ENCODE measurements at regions not wholly inside any gene's neighbourhood (a gene's known extent, or its start where the extent isn't known, plus 50 kb on each side); places are given as distances from the start of the nearest gene placed in this dataset.

DNA sequence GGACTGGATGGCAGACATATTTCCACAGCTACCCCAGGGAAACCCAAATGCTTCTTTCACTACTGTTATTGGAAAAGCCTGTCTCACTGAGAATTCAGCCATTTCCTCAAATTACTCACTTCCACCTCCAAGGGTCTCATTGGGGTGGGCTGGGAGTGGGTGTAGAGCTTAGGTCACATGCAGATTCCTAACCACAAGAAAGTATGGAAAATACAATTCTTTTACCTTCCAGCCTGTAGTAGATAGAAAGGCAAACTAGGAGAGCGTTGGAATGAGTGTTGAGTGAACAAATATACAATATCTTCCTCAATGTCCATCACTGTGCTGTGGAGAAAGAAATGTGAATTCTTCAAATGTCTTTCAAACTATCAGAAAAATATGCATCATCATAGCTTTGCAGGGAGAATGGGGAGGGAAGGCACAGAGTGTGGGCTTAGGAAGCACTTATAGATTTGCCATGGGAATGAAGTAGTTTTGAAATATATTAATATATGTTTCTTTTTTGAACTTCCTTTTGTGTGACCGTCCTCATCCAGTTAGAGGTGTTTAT is 245.3 kb upstream of the JADE1 start:
- 69 to 89% (median 86%) methylated on average over 1 to 2 of the region's 2 CpGs; no CpG with 5 or more reads in 3 of the 10 experiments for WGBS, 10 experiments
- Histone ChIP-seq H3K4me3 (no peak overlapping the region), H3K27ac (no peak overlapping the region), H3K4me1 (replicated peaks in 1 of 2) (peaks cover 6 to 8% of the 10 kb centered on the region in 2 donors)
- ATAC-seq (replicated peaks in 6 of 8) = no peak
- in situ Hi-C loops (cut with MboI; ENCODE audit: low pct_unique_long_range_greater_than_20kb in 2 of 9, low sequenced_read_pairs in 9 of 9, unreplicated experiment in 9 of 9) = loop anchor here in 1 of 9 experiments (25.0 kb wide), 1 partner anchor 377 kb away; no protein-coding TSS in a partner anchor

DNA sequence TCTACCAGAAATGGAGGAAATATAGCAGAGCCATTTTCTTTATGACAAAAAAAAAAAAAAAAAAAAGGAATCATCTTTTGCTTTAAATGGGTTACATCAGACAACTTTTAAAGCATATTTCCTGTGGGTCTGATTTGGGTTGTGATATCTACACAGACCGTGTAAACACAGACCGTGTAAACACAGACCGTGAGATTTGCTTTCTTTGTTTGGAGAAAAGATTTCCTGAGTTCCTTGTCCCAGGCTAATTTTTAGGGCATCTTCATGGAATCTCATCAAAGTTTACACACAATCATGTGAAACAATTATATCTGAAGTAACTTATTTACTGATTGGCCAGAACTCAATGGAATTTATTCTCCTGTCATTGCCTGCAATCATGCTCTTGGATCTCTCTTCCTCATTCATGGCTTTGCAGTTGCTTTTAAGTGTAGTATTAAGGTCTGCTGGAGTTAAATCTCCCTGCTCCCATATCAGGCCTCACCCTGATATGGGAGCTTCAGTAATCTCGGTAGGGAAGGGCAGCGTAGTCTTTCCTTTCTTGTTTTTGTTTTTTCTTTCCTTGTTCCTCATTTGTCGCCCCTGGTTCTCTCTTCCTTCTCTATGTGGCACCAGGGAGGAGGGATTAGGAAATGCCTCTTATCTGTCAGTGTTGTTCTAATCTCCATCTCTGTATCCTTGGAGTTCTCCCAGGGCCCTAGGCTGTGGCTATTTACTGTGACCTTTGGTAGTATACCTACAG is 248.6 kb upstream of the JADE1 start:
- WGBS, 10 experiments = 67 to 100% (median 86%) methylated on average over 1 to 6 of the region's 6 CpGs
- in situ Hi-C loops (cut with MboI; ENCODE audit: low pct_unique_long_range_greater_than_20kb in 2 of 9, low sequenced_read_pairs in 9 of 9, unreplicated experiment in 9 of 9) = loop anchor here in 1 of 9 experiments (25.0 kb wide), 1 partner anchor 374 kb away; no protein-coding TSS in a partner anchor
- peaks cover 3 to 9% of the 10 kb centered on the region in 2 donors for H3K4me1 ChIP-seq (replicated peaks in 1 of 2)

DNA sequence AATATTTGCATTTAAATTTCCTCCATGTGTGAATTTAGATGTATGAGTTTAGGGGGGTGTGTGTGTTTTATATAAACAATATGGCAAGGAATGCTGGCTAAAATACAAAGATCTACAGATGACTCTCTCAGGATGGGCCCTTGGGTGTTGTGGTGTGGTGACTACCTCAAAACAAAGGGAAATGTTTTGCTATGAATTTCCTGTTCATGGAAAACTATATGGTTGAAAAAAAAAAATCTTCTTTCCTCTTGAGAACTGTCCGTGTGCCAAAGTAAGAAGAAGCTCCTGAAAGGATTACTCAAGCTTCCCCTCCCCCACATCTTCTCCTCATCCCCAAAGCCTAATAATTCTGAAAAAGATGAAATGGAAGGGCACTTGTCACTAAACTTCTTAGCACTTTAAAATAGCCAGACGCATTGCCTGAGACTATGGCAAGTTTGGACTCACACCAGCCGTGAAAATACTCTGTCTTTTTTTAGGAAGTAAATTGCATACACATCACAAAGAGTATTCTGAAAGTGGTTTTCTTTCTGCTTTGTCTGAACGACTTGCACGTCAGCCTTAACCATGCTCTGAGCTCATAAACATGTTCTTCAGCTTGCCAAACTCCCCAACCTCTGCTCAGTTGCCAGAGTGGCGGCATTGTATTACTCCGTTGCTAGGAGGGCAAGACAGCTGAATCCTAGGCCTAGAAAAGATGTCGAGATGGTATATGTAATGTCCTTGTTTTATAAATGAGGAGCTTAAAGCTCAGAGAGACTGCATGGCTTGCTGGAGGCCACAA is 250.4 kb upstream of the JADE1 start:
- Histone ChIP-seq H3K4me1 (replicated peaks in 1 of 2) (peaks cover 6 to 10% of the 10 kb centered on the region in 2 donors), H3K4me3 (no peak overlapping the region), H3K27ac (peak overlapping the region in 1 of 2 donors; percentile 27)
- peak in 6 of 8 experiments; percentile 32 to 93 (median 68) for ATAC-seq (replicated peaks in 6 of 8)
- in situ Hi-C loops (cut with MboI; ENCODE audit: low pct_unique_long_range_greater_than_20kb in 2 of 9, low sequenced_read_pairs in 9 of 9, unreplicated experiment in 9 of 9) = loop anchor here in 1 of 9 experiments (10.0 to 25.0 kb wide), 2 partner anchors 104 to 372 kb away; no protein-coding TSS in a partner anchor
- WGBS, 10 experiments = 0 to 89% (median 74%) methylated on average over 1 to 8 of the region's 8 CpGs; no CpG with 5 or more reads in 1 of the 10 experiments

More for the DNA sequence above, 248.6 kb upstream of the JADE1 start:
- ATAC-seq (replicated peaks in 6 of 8) = no peak
- Histone ChIP-seq H3K27ac (no peak overlapping the region), H3K4me3 (no peak overlapping the region)

DNA sequence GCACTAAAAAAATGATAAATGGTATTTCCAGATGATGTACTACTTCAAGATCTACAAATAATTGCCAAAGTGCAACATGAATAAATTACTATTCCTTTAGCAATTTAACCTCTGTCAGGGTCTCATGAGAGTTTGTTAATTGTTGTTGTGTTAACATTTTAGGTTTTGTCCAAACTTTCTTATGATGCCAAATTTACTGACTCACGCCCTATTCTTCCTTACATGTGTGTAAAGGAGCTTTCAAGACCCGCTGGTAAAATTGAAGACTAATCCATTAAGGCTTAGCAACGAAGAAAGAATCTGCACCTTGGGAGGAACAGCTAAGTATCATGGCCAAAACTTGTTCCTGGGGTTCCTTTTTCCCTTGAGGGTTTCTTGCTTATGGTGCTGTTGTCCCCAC is 252.7 kb upstream of the JADE1 start:
- in situ Hi-C loops (cut with MboI; ENCODE audit: low pct_unique_long_range_greater_than_20kb in 2 of 9, low sequenced_read_pairs in 9 of 9, unreplicated experiment in 9 of 9) = loop anchor here in 1 of 9 experiments (10.0 to 25.0 kb wide), 2 partner anchors 102 to 369 kb away; no protein-coding TSS in a partner anchor
- ATAC-seq (replicated peaks in 6 of 8) = no peak
- no peak overlapping the region for H3K4me3 ChIP-seq
- no peak overlapping the region for H3K27ac ChIP-seq
- H3K4me1 ChIP-seq (replicated peaks in 1 of 2) = peaks cover 24% of the 10 kb centered on the region in 2 donors
- WGBS, 10 experiments = 63 to 100% (median 81%) methylated on average over 1 to 3 of the region's 3 CpGs; no CpG with 5 or more reads in 2 of the 10 experiments

DNA sequence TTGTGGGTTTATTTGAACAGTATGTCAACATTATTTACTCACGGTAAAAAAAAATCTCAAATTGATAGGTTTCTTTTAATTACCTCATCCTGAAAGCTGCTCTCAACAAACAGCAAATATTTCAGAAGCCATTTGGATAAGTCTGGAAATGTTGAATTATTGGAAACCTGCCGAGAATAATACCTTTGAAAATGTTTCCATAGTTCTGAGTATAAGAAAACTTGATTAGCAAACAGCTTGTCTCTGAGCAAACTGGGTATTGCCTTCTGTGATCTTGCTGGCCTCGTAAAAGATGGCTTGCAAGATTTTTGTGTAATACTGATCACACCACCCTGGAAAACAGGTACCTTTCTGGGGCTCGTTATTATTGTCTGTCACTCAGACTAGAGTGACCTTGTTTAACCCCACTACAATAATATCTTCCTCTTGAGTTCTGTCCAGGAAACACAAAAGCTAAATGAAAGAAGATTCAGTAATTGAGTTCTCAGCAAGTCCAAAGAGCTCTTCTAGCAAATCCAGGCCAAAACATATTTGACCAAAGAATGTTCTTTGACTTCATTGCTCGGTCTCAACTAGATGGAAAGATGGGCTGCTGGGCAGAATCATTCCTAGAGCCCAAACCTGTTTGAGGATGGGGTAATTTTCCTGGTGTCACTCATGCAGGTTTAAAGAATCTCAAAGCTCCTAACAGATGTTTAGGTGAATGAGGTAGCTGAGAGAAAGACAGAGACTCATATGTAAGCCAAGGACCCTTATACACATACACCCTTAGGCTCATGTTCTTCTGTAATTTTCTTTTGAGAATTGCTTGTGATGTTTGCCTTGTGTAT is 255.6 kb upstream of the JADE1 start:
- in situ Hi-C loops (cut with MboI; ENCODE audit: low pct_unique_long_range_greater_than_20kb in 2 of 9, low sequenced_read_pairs in 9 of 9, unreplicated experiment in 9 of 9) = loop anchor here in 1 of 9 experiments (10.0 to 25.0 kb wide), 2 partner anchors 99 to 367 kb away; no protein-coding TSS in a partner anchor
- peak overlapping the region in 2 of 5 donors; percentile 27 for H3K4me3 ChIP-seq
- WGBS, 10 experiments = 24 to 93% (median 68%) methylated on average over 2 to 5 of the region's 5 CpGs

DNA sequence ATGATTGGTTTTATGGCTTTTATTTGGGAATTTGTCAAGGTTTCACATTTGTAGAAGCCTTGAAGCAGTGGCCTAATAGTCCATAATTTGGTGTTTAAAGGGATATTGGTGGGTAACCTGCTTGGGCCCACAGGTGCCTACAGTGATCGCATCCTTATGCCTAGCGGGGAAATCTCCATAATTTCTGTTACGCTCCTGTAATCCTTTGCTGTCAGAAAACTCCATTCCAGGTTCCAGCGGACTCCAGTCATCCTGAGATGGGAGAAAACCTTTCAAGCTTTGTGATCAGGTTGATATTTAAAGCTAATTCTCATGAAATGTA is 257.0 kb upstream of the JADE1 start:
- peak in 4 of 8 experiments; percentile 1 to 20 (median 14) for ATAC-seq (replicated peaks in 6 of 8)
- Histone ChIP-seq H3K4me1 (replicated peaks in 1 of 2) (peaks cover 15 to 22% of the 10 kb centered on the region in 2 donors), H3K4me3 (peak overlapping the region in 1 of 5 donors; percentile 27), H3K27ac (peak overlapping the region in 1 of 2 donors; percentile 71)
- 70 to 100% (median 98%) methylated on average over 1 to 4 of the region's 4 CpGs; no CpG with 5 or more reads in 2 of the 10 experiments for WGBS, 10 experiments
- in situ Hi-C loops (cut with MboI; ENCODE audit: low pct_unique_long_range_greater_than_20kb in 2 of 9, low sequenced_read_pairs in 9 of 9, unreplicated experiment in 9 of 9) = loop anchor here in 1 of 9 experiments (10.0 to 25.0 kb wide), 2 partner anchors 98 to 365 kb away; no protein-coding TSS in a partner anchor

More for the DNA sequence above, 255.6 kb upstream of the JADE1 start:
- peak in 4 of 8 experiments; percentile 3 to 17 (median 6) for ATAC-seq (replicated peaks in 6 of 8)
- H3K4me1 ChIP-seq (replicated peaks in 1 of 2) = peaks cover 16 to 22% of the 10 kb centered on the region in 2 donors
- peak overlapping the region in 1 of 2 donors; percentile 71 for H3K27ac ChIP-seq

DNA sequence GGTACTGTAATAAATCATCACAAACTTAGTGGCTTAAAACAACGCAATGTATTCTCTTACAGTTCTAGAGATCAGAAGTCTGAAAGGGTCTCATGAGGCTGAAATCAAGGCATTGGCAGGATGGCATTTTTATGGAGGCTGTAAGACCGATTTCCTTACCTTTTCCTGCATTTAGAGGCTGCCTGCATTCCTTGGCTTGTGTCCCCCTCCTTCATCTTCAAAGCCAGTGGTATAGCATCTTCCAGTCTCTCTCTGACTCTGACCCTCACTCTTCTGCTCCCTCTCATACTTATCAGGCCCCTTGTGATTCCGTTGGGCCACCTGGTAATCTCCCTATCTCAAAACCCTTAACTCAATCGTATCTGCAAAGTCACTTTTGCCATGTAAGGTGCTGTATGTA is 258.2 kb upstream of the JADE1 start:
- Histone ChIP-seq H3K4me3 (no peak overlapping the region), H3K4me1 (replicated peaks in 1 of 2) (peaks cover 15 to 22% of the 10 kb centered on the region in 2 donors), H3K27ac (no peak overlapping the region)
- WGBS, 10 experiments = 81 to 100% (median 89%) methylated on average over 1 to 4 of the region's 4 CpGs; no CpG with 5 or more reads in 1 of the 10 experiments
- no peak for ATAC-seq (replicated peaks in 6 of 8)
- in situ Hi-C loops (cut with MboI; ENCODE audit: low pct_unique_long_range_greater_than_20kb in 2 of 9, low sequenced_read_pairs in 9 of 9, unreplicated experiment in 9 of 9) = loop anchor here in 1 of 9 experiments (10.0 to 25.0 kb wide), 2 partner anchors 96 to 364 kb away; no protein-coding TSS in a partner anchor

DNA sequence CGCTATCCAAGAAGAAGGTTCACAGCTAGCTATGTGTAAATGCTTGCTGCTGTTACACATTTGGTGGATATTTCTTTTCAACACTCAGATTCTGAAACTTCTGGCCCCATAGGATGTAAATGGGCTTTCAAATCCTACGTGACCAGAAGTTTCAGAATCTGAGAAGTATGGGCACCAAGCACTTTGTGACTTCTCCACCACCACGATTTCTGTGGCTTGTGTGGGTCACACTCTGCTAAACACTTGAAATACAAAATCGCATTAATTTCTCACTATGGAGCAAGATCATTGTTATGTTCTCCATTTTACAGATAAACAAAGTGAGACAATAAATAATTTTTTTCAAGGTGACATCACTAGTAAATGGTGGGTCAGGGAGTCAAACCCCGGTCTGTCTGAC is 259.4 kb upstream of the JADE1 start:
- WGBS, 10 experiments = 82 to 100% (median 94%) methylated on average over 2 to 5 of the region's 5 CpGs; no CpG with 5 or more reads in 1 of the 10 experiments
- Histone ChIP-seq H3K4me1 (replicated peaks in 1 of 2) (peaks cover 15 to 22% of the 10 kb centered on the region in 2 donors), H3K27ac (no peak overlapping the region), H3K4me3 (no peak overlapping the region)
- ATAC-seq (replicated peaks in 6 of 8) = no peak
- in situ Hi-C loops (cut with MboI; ENCODE audit: low pct_unique_long_range_greater_than_20kb in 2 of 9, low sequenced_read_pairs in 9 of 9, unreplicated experiment in 9 of 9) = loop anchor here in 1 of 9 experiments (10.0 to 25.0 kb wide), 2 partner anchors 95 to 363 kb away; no protein-coding TSS in a partner anchor

DNA sequence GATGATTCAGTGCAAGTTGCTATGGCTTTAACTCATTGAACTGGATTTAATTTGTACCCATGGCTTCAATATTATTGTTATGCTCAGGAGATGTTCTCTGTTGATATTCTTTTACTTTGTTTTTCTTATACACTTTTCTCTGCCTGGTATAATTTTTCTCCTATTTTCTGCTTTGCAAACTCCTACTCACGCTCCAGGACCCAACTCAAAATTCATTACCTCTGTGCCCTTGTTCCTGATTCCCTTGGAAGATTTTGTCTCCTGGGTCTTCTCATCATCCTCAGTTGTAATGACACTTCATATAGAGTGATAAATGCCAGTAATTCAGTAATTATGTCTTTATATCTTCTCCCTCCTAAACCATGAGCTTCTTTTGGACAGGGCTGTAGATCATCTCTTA is 259.9 kb upstream of the JADE1 start:
- 88 to 100% (median 97%) methylated on average over 1 of the region's 1 CpG; no CpG with 5 or more reads in 2 of the 10 experiments for WGBS, 10 experiments
- H3K4me3 ChIP-seq = no peak overlapping the region
- peaks cover 15 to 22% of the 10 kb centered on the region in 2 donors for H3K4me1 ChIP-seq (replicated peaks in 1 of 2)
- ATAC-seq (replicated peaks in 6 of 8) = no peak
- H3K27ac ChIP-seq = no peak overlapping the region
- in situ Hi-C loops (cut with MboI; ENCODE audit: low pct_unique_long_range_greater_than_20kb in 2 of 9, low sequenced_read_pairs in 9 of 9, unreplicated experiment in 9 of 9) = loop anchor here in 1 of 9 experiments (10.0 to 25.0 kb wide), 2 partner anchors 95 to 362 kb away; no protein-coding TSS in a partner anchor

DNA sequence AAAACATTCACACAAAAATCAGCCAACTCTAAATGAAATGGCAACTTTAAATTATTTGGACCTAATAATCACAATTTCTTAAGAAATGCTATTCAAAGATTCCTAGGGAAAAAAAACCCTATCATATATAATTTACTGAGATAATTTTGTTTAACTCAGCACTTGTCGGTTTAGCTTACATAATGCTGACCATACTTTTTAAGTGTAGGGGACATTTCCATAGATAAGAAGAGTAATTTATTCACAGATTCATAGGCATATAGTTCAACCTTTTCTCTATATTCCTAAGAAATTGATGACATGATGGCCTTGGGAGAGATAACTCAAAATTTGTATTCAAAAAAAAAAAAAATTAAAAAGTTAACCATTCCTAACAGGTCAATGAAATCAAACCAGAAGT is 260.8 kb upstream of the PGRMC2 start:
- no peak overlapping the region for H3K27ac ChIP-seq
- in situ Hi-C loops (cut with MboI; ENCODE audit: low pct_unique_long_range_greater_than_20kb in 2 of 9, low sequenced_read_pairs in 9 of 9, unreplicated experiment in 9 of 9) = no loop called here

DNA sequence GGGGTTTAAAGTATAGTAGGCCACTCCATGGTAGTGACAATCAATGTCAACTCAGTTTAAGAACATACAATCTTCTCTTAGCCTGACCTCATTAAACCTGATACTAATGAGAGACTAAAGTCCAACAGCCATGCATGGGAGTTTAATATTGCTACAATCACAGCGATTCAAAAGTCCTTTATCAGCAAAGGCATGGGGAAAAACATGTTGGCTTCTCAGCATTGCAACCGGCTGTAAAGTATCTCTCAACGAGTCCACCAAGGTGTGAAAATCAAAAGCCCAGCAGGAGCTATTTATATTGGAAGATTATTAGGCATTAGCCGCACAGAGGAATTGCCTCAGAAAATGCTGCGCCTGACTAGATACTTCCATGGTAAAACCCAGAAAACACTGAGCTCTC is 256.7 kb upstream of the PGRMC2 start:
- ATAC-seq (replicated peaks in 6 of 8) = no peak
- Histone ChIP-seq H3K27ac (no peak overlapping the region), H3K4me3 (no peak overlapping the region), H3K4me1 (replicated peaks in 1 of 2) (peaks cover 0 to 5% of the 10 kb centered on the region in 2 donors)
- in situ Hi-C loops (cut with MboI; ENCODE audit: low pct_unique_long_range_greater_than_20kb in 2 of 9, low sequenced_read_pairs in 9 of 9, unreplicated experiment in 9 of 9) = no loop called here
- 36 to 100% (median 83%) methylated on average over 1 to 5 of the region's 5 CpGs; no CpG with 5 or more reads in 1 of the 10 experiments for WGBS, 10 experiments

More for the DNA sequence above, 260.8 kb upstream of the PGRMC2 start:
- H3K4me1 ChIP-seq (replicated peaks in 1 of 2) = peaks cover 7 to 11% of the 10 kb centered on the region in 2 donors
- WGBS, 10 experiments = 83 to 100% (median 100%) methylated on average over 1 of the region's 1 CpG; no CpG with 5 or more reads in 2 of the 10 experiments
- no peak overlapping the region for H3K4me3 ChIP-seq
- ATAC-seq (replicated peaks in 6 of 8) = no peak
